ENCODE measurements at regions not wholly inside any gene's neighbourhood (a gene's known extent, or its start where the extent isn't known, plus 50 kb on each side); places are given as distances from the start of the nearest gene placed in this dataset.
"Not testable (repeated sequence)": the region's sequence is repeated elsewhere in the genome, so short reads cannot be mapped to it uniquely, and the experiment has no call there.

DNA sequence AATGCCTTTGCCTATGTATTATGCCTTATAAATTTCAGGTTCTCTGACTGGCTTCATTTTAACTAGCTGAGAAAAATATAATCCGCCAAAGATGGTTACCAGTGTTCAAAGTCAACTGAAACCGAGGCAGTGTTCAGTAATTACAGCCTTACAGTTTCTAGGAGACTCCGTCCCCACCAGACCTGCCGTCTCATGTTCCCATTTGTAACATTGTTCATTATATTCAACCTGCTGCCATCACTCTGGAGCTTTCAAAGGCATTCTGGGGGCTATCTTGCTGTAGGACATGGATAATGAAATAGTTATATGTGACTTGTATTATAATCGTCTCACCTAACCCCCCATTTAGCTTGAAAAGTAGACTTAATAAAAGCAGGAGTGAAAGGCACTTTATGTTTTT lies 302.5 kb downstream of the RWDD3 start:
- DNase-seq = no peak

DNA sequence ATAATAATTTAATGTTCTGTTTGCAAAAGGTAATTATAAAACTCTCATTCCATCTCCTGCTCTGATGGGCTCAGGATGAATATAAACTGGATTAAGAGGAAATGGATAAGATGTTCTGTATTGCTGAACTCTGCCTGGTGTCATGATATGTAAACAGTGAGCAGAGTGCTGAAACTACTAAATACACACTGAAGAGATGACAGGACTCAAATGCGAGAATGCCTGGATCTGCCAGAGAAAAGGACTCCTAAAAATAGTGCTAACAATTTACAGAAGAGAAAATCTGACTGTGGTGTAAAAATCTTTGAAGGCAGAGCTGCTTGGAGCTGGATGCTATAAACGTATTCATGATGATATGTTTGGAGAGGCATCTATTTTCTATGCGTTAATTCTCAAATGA lies 303.2 kb downstream of the RWDD3 start:
- DNase-seq = no peak

DNA sequence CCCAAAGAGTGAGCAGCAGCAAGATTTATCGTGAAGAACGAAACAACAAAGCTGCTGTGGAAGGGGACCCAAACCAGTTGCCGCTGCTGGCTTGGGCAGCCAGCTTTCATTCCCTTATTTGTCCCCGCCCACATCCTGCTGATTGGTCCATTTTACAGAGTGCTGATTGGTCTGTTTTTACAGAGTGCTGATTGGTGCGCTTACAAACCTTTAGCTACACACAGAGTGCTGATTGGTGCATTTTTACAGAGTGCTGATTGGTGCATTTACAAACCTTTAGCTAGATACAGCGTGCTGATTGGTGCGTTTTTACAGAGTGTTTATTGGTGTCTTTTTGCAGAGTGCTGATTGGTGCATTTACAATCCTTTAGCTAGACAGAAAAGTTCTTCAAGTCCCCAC lies 304.2 kb downstream of the RWDD3 start:
- not testable (repeated sequence) for DNase-seq

DNA sequence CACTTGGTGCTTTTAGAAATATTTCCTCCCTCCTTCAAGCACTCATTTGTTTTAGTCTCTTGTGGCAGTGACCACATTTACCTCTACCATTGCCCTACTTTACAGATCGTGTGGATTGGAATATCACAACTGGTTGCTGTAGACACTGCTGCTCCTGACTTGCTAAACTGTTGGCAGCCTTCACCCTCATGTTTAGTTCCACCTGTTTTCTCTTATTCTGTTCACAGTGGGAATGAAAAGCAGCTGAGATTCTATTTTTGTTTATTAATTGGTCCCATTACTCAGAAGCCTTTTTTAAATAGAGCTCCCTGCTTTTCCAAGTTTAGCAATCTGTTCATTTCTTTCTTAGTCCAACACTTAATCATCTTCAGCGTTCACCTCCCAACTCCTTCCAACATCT lies 308.9 kb downstream of the RWDD3 start:
- no peak for DNase-seq

DNA sequence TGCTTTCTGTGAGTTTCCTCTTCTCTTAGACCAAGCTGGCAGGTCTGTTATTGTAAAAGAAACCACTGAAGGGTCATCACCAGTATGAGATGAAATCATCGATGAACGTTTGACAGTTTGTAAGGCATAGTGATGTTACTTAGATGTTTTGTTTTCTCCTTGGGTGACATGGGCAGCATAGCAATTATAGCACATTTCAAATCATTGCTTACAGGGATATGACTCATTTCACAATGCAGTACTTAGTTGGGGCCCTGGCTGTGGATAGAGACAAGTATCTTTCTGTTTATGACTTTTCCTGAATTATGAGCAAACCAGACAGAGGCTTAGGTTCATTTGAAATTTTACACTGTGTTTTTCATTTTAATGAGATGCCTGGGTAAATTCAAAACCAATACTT lies 313.0 kb downstream of the RWDD3 start:
- DNase-seq = no peak

- DNase-seq = no peak
Measured at GRCh38 chr1:95548211-95548610, 314.2 kb downstream of the RWDD3 start.

DNA sequence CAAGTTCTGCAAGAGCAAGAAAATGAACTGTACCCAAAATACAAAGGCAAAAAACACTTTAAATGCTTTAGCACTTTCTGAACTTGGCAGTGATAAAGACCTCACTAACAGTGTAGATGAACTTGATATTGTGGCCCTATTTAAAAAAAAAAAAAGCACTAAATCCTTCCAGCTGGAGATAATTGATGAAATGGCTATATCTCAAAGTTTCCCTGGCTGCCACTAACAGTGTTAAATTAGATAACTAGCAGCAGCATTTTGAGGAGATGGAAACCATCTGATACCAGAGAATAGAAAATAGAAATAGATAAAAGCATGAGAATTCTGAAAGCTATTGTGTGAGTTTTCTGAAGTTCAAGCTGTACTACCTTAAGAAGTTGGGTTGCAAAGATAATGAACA lies 317.2 kb downstream of the RWDD3 start:
- DNase-seq = no peak

DNA sequence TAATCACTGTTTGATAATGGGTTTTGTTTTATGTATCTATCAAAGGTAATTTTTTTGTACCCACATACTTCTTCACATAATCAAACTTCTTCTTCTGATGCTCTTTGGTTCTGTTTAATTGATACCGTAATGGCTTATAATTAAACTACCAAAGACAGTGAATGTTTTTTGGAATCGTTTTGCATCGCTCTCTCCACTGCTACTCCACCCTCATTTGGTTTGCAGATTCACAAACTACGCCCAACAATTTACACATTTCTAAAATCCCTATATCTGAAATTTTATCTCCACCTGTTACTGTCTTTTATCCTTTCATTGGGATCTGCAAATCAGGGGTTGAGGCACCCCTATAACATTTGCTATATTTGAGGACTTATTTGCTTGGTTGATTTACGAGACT lies 319.6 kb downstream of the RWDD3 start:
- DNase-seq = no peak

- no peak for DNase-seq
Measured at GRCh38 chr1:95554408-95554807, 320.4 kb downstream of the RWDD3 start.

- DNase-seq = no peak
Measured at GRCh38 chr1:95558791-95559190, 324.8 kb downstream of the RWDD3 start.

- DNase-seq = no peak
Measured at GRCh38 chr1:95561346-95561745, 327.3 kb downstream of the RWDD3 start.

GRCh38 chr1:95562230-95562629 lies 328.2 kb downstream of the RWDD3 start:
- DNase-seq = no peak

GRCh38 chr1:95572002-95572401 lies 338.0 kb downstream of the RWDD3 start:
- no peak for DNase-seq

- no peak for DNase-seq
Measured at GRCh38 chr1:95572962-95573361, 339.0 kb downstream of the RWDD3 start.

DNA sequence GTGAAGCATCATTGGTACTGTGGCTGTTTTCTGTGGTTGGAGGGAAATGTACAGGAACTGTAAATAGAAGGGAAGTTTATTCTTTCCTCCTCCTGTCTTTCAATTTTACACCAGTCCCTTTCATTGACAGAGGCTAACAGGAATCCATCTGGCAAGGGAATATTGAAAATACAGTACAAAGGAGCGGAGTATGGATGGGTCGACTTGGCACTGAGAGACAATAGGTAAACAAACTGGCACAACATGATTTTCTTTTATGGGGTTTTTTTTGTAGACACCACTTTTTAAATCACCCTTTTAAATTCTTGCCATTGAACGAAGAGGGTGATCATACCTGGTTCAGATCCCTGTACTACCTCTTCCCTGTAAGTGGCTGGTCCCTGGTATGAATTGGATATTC lies 341.3 kb downstream of the RWDD3 start:
- DNase-seq = no peak

DNA sequence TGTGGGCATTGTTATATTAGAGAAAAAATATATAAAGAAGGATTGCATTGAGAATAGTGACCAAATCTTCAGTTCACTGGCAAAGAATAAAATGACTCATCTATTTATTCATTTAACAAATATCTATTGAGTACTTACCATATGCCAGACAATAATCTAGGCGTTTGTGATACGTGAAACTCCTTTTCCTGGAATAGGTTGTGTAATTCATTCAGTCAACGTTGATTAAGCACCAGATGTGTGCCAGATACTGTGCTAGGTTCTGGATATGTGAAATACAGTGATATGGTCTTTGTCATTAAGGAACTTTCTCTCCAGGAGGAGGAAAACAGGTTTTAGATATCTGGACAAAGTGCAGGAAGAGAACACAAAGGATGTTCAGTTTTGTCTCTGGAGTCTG lies 344.5 kb downstream of the RWDD3 start:
- no peak for DNase-seq

GRCh38 chr1:95582191-95582590 lies 348.2 kb downstream of the RWDD3 start:
- no peak for DNase-seq

GRCh38 chr1:95582746-95583145 lies 348.7 kb downstream of the RWDD3 start:
- no peak for DNase-seq

- no peak for DNase-seq
Measured at GRCh38 chr1:95583661-95584210, 349.7 kb downstream of the RWDD3 start.

- no peak for DNase-seq
Measured at GRCh38 chr1:95584315-95584714, 350.3 kb downstream of the RWDD3 start.

DNA sequence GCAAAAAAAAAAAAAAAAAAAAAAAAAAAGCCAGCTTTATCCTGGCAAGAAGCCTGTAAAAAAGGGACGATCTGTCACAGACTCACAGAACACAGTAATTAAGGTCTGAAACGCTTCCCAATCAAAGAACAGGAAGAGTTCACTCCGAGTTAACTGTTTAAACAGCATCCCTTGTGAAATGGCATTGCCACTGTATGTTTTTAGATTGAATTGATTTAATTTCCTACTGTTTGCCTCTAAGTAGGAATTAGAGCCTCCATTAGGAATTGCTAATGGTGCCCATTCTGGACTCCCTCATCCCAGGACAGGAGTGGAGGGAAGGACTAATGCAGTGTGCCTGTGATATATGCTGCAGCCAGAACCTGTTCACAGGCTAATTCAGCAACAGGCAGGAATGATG lies 370.8 kb downstream of the RWDD3 start:
- DNase-seq = no peak

- no peak for DNase-seq
Measured at GRCh38 chr1:95614197-95614596, 380.2 kb downstream of the RWDD3 start.

- DNase-seq = no peak
Measured at GRCh38 chr1:95615421-95615820, 381.4 kb downstream of the RWDD3 start.

DNA sequence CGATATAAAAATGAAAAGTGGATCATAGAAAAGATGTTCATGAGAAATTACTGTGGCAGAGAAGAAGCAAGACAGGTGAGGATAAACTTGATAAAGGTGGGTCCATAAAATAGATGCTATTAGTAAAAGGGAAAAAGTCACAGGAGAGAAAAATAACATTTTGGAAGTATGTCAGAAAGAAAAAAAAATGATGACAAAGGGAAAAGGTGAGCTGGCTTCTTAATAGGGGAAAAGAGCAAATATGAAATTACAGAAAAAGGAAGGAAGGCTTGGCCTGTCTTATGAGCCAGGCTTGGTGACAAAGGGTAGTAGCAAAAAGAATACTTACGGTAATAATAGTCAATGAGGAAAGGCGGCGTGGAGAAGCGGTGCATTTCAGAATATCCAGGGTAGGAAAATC lies 386.1 kb downstream of the RWDD3 start:
- DNase-seq = no peak

DNA sequence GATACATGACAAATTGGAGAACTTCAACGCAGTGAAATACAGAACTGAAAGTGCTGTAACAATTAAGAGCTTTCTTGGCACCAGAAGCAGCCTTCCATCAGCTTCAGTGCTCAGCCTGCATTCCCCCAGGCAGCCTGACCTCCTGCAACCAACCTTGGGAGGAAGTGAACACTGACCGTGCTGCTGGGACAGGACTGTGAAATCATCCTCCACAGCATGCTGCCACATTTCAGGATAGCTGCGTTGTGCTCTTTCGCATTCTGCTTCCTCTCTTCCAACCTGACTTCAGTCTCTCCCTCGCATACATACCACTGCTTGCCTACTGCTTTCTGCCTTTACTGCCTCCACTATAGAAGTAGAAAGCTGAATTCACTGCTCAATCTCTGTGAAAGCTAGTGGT lies 388.6 kb downstream of the RWDD3 start:
- no peak for DNase-seq

- no peak for DNase-seq
Measured at GRCh38 chr1:95625224-95625623, 391.2 kb downstream of the RWDD3 start.

All from NCI-H1092 (cell line).